Astrocyte of the cerebellum (primary cell): ENCODE measurements at regions not wholly inside any gene's neighbourhood (a gene's known extent, or its start where the extent isn't known, plus 50 kb on each side); places are given as distances from the start of the nearest gene placed in this dataset.

ENCODE experiments used
- DNase-seq: peaks from one replicate; pipeline ENCODE4 v3.0.0-alpha.2; 2011; ENCODE audit warnings: low read depth
- H3K4me3 ChIP-seq: 2 replicates; pipeline ENCODE4 v1.5.1; 2011; ENCODE audit warnings: mild to moderate bottlenecking, low read depth, low read length, moderate library complexity
- CTCF ChIP-seq: IDR thresholded peaks from 2 replicates; pipeline ENCODE4 v1.5.1; 2012; ENCODE audit warnings: low read length, low read depth, moderate library complexity, mild to moderate bottlenecking; ENCODE audit errors: missing control alignments
- in situ Hi-C: cut with HindIII; loops from 2 replicates; pipeline ENCODE4 v1.10.0; 2017; ENCODE audit warnings: low sequenced_read_pairs

GRCh38 chr9:134226221-134226930 is 62.0 kb upstream of the RNU6ATAC start:
- in situ Hi-C loops, result no loop called here
- no peak for DNase-seq
- TF ChIP-seq CTCF, result no peak
- H3K4me3 ChIP-seq, result no peak overlapping the region

DNA sequence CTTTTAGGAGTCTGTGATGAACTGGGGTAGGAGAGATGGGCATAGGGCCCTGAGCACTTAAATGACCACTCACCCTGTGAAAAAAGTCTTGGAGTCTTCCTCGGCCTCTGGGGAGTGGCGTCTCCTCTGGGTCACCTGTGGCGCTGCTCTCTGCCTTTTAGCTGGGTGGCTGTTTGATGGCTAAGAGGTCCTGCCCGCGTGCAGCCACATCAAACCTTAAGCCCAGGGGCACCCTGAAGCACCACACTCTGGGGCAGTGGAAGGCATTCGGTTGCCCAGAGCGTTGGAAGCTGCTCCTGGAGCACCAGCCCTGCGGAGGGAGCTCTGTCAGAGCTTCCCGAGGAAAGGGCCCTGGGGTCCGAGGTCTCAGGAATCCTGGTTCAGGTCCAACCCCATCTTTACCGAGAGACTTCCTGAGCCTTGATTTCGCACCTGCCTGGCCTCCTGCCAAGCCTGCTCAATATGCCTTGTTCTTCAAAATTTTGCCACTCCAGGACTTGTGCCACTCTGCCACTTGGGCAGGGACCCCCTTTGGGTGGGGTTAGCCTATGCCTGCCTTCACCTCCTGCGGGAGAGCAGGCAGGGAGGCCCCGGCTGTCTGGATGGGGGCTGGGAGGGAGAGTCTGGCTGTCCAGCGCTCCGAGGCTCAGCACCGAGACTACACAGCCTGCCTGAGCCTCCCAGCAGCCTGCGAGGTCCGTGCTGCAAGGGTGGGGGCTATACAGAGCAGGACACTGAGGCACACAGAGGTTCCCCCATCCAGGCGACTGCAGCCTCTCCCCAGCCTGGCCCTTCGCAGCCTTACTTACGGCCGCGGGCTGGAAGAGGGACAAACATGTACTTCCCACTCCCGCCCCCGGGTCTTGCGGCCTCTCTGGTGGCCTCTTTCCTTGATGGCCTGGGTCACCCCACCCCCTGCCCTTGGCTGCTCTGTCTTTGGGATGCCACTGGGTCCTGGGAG is 63.4 kb upstream of the RNU6ATAC start:
- no peak for TF ChIP-seq CTCF
- no peak for DNase-seq
- in situ Hi-C loops, result no loop called here
- no peak overlapping the region for H3K4me3 ChIP-seq

GRCh38 chr9:134228649-134229048 is 64.3 kb upstream of the RNU6ATAC start:
- H3K4me3 ChIP-seq, result no peak overlapping the region
- in situ Hi-C loops, result no loop called here
- TF ChIP-seq CTCF, result no peak
- DNase-seq, result no peak

DNA sequence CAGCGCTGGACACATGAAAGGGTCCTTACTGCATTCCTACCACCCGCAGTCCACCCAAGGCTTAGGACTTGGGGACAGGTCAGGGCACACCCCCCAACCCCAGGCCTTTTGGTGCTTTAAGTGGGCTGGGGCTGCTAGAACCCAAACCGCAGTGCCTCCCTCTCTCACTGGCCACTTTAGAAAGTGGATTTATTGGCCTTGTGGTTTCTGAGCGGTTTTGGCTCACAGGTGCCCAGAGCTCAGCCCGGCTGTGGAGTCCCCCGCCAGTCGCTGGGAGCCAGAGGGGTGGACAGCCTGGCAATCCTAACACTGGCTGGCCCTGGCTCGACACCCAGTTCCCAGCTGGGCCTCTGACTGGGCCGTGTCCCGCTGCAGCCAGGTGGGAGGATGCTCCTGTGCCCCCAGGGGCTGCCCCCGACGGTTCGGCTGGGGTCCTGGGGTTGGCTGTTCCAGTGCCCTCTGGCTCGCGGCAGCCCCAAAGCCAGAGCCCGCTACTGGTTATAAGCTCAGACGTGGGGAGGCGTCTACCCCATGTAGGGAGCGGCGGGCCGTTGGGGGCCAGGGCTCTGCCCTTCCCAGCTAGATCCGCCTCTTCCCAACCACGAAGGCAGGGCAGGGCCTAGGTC is 65.2 kb upstream of the RNU6ATAC start:
- in situ Hi-C loops, result loop anchor here (5.0 kb wide), 2 partner anchors 42 to 88 kb away; no protein-coding TSS in a partner anchor
- no peak for TF ChIP-seq CTCF
- no peak overlapping the region for H3K4me3 ChIP-seq
- DNase-seq, result no peak

- in situ Hi-C loops, result loop anchor here (5.0 kb wide), 2 partner anchors 43 to 87 kb away; no protein-coding TSS in a partner anchor
- DNase-seq, result no peak
- TF ChIP-seq CTCF, result no peak
- no peak overlapping the region for H3K4me3 ChIP-seq
Observed at GRCh38 chr9:134230092-134230941, 66.0 kb upstream of the RNU6ATAC start.
